ENCODE measurements at regions not wholly inside any gene's neighbourhood (a gene's known extent, or its start where the extent isn't known, plus 50 kb on each side); places are given as distances from the start of the nearest gene placed in this dataset.

GRCh38 chr14:54048311-54048710 lies 91.7 kb upstream of the BMP4 start:
- ChIA-PET POLR2A (no interaction called here), CTCF (no interaction called here)
- H3K27me3 Mint-ChIP-seq, result peaks cover 2% of the 10 kb centered on the region
- intact Hi-C loops (cut with micrococcal nuclease), result no loop called here
- no peaks in the 10 kb centered on the region for H3K36me3 Mint-ChIP-seq (ENCODE audit: low read depth)
- no peak overlapping the region for H3K27ac Mint-ChIP-seq
- H3K4me1 Mint-ChIP-seq, result no peaks in the 10 kb centered on the region
- TF ChIP-seq, protein P1, sequence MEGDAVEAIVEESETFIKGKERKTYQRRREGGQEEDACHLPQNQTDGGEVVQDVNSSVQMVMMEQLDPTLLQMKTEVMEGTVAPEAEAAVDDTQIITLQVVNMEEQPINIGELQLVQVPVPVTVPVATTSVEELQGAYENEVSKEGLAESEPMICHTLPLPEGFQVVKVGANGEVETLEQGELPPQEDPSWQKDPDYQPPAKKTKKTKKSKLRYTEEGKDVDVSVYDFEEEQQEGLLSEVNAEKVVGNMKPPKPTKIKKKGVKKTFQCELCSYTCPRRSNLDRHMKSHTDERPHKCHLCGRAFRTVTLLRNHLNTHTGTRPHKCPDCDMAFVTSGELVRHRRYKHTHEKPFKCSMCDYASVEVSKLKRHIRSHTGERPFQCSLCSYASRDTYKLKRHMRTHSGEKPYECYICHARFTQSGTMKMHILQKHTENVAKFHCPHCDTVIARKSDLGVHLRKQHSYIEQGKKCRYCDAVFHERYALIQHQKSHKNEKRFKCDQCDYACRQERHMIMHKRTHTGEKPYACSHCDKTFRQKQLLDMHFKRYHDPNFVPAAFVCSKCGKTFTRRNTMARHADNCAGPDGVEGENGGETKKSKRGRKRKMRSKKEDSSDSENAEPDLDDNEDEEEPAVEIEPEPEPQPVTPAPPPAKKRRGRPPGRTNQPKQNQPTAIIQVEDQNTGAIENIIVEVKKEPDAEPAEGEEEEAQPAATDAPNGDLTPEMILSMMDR (IDR thresholded peaks at IDR 0.05), result no peak
- no peak for ATAC-seq (ENCODE audit: low read depth)
- no peaks in the 10 kb centered on the region for H3K9me3 Mint-ChIP-seq
- H3K4me3 Mint-ChIP-seq, result no peak overlapping the region
- no peak for DNase-seq

DNA sequence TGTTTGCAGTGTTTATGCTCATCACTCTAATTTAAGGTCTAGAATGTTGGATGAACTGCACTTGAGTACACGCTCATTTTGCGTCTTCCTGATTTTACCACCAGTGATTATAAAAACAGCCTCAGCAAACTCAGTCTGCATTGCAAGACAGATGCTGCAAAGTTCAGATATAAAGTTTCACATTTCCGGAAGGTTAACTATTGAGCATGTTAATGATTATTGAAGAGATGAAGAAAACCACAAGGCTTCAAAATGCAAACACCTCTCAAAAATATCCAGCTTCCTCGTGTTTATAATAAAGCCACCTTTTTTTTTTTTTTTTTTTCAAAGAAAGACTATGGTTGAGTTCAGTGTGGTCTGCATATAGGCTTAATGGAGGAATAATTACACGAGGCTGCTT lies 92.1 kb upstream of the BMP4 start:
- H3K36me3 Mint-ChIP-seq (ENCODE audit: low read depth), result no peaks in the 10 kb centered on the region
- no peaks in the 10 kb centered on the region for H3K9me3 Mint-ChIP-seq
- no peak for DNase-seq
- H3K27me3 Mint-ChIP-seq, result peaks cover 2% of the 10 kb centered on the region
- intact Hi-C loops (cut with micrococcal nuclease), result no loop called here
- POLR2A ChIA-PET, result no interaction called here
- H3K4me1 Mint-ChIP-seq, result no peaks in the 10 kb centered on the region
- no peak overlapping the region for H3K27ac Mint-ChIP-seq
- TF ChIP-seq, protein P1 (IDR thresholded peaks at IDR 0.05), result no peak
- CTCF ChIA-PET, result no interaction called here
- H3K4me3 Mint-ChIP-seq, result no peak overlapping the region
- no peak for ATAC-seq (ENCODE audit: low read depth)

GRCh38 chr14:54050759-54051158 lies 94.1 kb upstream of the BMP4 start:
- H3K9me3 Mint-ChIP-seq, result no peaks in the 10 kb centered on the region
- DNase-seq, result no peak
- ChIA-PET CTCF (no interaction called here), POLR2A (no interaction called here)
- H3K4me1 Mint-ChIP-seq, result no peaks in the 10 kb centered on the region
- no peaks in the 10 kb centered on the region for H3K27me3 Mint-ChIP-seq
- ATAC-seq (ENCODE audit: low read depth), result no peak
- intact Hi-C loops (cut with micrococcal nuclease), result no loop called here
- H3K36me3 Mint-ChIP-seq (ENCODE audit: low read depth), result no peaks in the 10 kb centered on the region
- H3K27ac Mint-ChIP-seq, result no peak overlapping the region
- TF ChIP-seq, protein P1 (IDR thresholded peaks at IDR 0.05), result no peak
- no peak overlapping the region for H3K4me3 Mint-ChIP-seq

DNA sequence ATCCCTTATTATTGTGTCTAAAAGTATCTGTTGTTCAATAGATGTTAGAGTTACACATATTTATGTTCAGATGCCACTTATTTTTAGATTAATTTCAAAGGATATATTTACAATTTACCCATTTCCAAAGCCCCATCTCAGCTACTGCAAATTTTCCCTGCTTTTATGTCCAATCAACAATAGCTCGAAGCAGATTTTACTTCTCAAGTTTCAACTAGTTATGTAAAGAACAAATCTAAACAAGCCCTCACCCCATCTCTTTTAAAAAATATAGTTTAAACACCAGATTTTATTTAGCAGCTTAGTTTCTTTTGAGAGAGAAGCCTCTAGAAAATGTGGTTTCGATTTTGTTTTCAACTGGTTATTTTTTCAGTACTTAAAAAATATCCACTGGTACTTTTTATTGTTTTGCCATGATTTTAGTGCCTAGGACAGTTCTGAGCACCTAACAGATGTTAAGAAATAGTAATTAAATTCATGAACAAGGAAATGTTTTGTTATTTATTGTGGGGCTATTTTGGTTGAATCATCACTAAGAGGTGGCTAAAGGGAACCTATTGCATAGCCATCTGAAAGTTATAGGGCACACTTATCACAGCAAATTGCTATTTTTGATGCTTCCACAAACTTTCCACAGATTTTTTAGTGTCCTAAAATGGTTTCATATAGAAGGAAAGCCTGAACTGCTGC lies 96.2 kb upstream of the BMP4 start:
- ATAC-seq (ENCODE audit: low read depth), result no peak
- Mint-ChIP-seq H3K36me3 (ENCODE audit: low read depth) (no peaks in the 10 kb centered on the region), H3K27me3 (no peaks in the 10 kb centered on the region), H3K4me1 (no peaks in the 10 kb centered on the region), H3K4me3 (no peak overlapping the region), H3K9me3 (no peaks in the 10 kb centered on the region), H3K27ac (no peak overlapping the region)
- CTCF ChIA-PET, result no interaction called here
- intact Hi-C loops (cut with micrococcal nuclease), result no loop called here
- DNase-seq, result no peak
- POLR2A ChIA-PET, result no interaction called here
- TF ChIP-seq, protein P1 (IDR thresholded peaks at IDR 0.05), result no peak

DNA sequence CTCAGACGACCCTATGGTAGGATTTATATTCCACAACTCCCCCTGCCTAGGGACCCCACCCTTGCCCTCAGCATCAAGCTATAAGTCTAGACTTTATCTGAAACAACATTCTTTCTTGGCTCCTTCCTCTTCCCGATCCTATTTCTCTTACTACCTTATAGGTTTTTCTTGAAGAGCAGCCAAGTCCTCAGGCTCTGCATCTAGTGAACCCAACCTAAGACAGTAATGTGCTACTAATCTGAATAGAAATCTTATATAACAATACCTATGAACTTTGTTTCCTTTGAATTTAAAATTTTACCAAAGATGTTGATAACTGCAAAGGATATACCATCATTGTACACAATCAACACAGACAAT lies 96.7 kb upstream of the BMP4 start:
- Mint-ChIP-seq H3K27ac (no peak overlapping the region), H3K36me3 (ENCODE audit: low read depth) (no peaks in the 10 kb centered on the region), H3K4me3 (no peak overlapping the region), H3K27me3 (no peaks in the 10 kb centered on the region), H3K9me3 (no peaks in the 10 kb centered on the region), H3K4me1 (no peaks in the 10 kb centered on the region)
- DNase-seq, result no peak
- ChIA-PET CTCF (no interaction called here), POLR2A (no interaction called here)
- no peak for ATAC-seq (ENCODE audit: low read depth)
- intact Hi-C loops (cut with micrococcal nuclease), result no loop called here
- TF ChIP-seq, protein P1 (IDR thresholded peaks at IDR 0.05), result no peak
